Mesodermal cell (in vitro differentiated cells): ENCODE measurements at regions not wholly inside any gene's neighbourhood (a gene's known extent, or its start where the extent isn't known, plus 50 kb on each side); places are given as distances from the start of the nearest gene placed in this dataset.
"Not testable (repeated sequence)": the region's sequence is repeated elsewhere in the genome, so short reads cannot be mapped to it uniquely, and the experiment has no call there.

Experiments
- H3K27ac ChIP-seq: 2 replicates; pipeline ENCODE4 v1.7.0; 2013; ENCODE audit warnings: mild to moderate bottlenecking, low read depth, low read length, moderate library complexity; ENCODE audit not compliant: severe bottlenecking
- H3K36me3 ChIP-seq: 2 replicates; pipeline ENCODE4 v1.7.1; 2013; ENCODE audit warnings: mild to moderate bottlenecking, low read length, moderate library complexity; ENCODE audit not compliant: control insufficient read depth, insufficient read depth
- H3K4me1 ChIP-seq: one replicate; pipeline ENCODE4 v1.7.1; 2013; ENCODE audit warnings: mild to moderate bottlenecking, low read length; ENCODE audit not compliant: insufficient read depth, control insufficient read depth, poor library complexity, severe bottlenecking
- H3K4me3 ChIP-seq: 2 replicates; pipeline ENCODE4 v1.7.0; 2013; ENCODE audit warnings: low read length, control low read depth, mild to moderate bottlenecking; ENCODE audit not compliant: insufficient read depth, poor library complexity, severe bottlenecking; ENCODE audit errors: extremely low read depth
- H3K9me3 ChIP-seq: 2 replicates; pipeline ENCODE4 v1.7.1; 2013; ENCODE audit warnings: mild to moderate bottlenecking, low read length, moderate library complexity; ENCODE audit not compliant: control insufficient read depth
- WGBS, 2 experiments: methylation state at CpG; one replicate each; pipeline ENCODE4 v1.1.5; 2013; ENCODE audit warnings: missing lambda C conversion rate in 2 of 2; ENCODE audit not compliant: insufficient coverage in 2 of 2; 5-methylcytosine and 5-hydroxymethylcytosine counted together

DNA sequence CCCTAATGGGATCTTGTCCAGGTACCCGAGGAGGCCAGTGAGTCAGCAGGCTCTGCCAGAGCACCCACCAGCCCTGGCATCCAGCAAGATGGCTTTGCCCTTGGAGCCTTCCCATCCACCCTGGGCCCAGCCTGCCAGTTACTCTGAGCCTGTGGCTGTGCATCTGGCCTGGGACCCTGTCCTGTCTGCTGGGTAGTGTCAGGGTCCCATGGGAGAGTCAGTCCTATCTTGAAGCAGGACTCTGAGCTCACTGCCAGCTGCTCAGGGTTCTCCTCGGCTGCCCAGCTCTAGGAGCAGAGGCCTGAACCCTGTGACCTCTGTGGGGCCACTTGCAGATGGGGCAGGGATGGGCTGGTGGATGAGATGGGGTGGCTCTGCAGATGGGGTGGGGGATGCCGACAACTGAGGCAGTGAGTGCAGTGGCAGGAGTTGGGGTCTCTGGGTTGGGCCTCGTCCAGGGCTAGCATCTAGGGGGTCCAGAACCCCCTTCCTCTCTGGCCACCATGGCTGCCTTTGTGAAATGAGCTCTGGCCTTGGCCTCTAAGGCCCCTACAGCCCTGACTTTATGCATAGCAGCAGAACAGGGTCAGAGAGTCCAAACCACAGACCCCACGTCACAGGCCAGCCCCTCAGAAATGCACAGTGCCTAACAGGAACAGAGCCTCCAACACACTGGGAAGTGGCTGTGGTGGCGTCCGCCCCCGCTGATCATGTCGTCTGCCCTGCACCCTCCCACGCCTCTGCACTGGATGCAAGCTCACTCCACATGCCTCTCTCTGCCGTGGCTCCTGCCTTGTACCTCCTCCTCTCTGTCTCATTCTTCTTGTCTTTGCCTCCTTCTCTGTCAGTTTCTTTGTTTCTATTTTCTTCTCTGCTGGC is 88.1 kb upstream of the RET start:
- no peak overlapping the region for H3K4me3 ChIP-seq
- H3K27ac ChIP-seq, result no peak overlapping the region
- H3K36me3 ChIP-seq, result no peaks in the 10 kb centered on the region
- 73 to 87% methylated on average over 6 to 10 of the region's 11 CpGs for WGBS, 2 experiments
- peaks cover 3% of the 10 kb centered on the region for H3K4me1 ChIP-seq
- H3K9me3 ChIP-seq, result no peaks in the 10 kb centered on the region

DNA sequence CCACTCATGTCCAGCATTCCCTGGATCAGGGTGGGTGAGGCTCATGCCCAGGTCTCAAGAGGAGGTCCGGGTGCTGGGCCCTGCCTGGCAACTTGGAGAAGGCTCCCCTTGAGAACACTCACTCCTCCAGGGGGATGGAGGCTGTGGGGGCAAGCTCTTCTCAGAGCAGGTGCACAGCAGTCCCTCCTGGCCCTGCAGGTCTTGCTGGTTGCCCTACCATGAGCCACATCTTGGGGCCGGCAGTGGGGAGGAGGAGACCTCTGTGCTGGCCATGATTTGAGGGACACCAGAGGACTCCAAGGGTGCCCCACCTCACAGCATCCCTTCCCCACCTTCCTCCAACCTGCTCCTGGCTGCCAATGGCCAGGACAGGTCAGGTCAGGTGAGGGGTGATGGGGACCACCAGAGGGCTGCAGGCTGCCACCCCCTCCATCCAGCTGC is 87.4 kb upstream of the RET start:
- no peaks in the 10 kb centered on the region for H3K36me3 ChIP-seq
- 100% methylated on average over 1 of the region's 2 CpGs; no CpG with 5 or more reads in 1 of the 2 experiments for WGBS, 2 experiments
- no peak overlapping the region for H3K4me3 ChIP-seq
- H3K27ac ChIP-seq, result no peak overlapping the region
- H3K9me3 ChIP-seq, result no peaks in the 10 kb centered on the region
- H3K4me1 ChIP-seq, result peaks cover 3% of the 10 kb centered on the region

DNA sequence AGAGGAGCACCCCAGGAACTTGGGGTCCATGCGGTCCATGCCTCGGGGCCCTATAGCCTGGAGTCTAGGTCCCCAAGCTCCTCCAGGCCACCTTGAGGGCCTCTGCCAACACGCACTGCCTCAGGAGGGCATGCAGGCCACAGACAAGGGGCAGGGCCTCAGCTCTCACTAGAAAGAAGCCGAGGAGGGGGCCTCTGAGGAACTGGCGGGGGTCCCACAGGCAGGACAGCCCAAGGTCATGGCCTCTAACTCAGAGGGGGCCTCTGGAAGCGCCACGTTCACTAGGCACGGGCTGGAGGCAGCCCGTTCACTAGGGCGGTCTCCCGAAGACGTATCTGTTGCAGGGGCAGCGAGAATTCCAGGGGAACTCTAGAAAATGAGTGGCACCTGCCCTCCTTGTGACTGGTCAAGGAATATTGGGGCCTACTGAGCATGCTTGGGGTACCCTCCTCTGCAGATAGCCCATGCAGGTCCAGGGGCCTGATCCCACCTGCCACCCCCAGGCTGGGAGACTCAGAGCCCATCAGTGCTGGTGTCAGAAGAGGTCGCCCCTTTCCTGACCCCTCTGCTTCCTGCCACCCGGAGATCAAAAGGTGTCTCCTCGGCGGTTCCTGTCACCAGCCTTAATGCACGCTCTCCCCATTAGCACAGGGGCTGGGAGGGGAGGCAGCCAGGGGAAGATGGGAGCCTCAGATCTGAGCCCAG is 86.7 kb upstream of the RET start:
- 86 to 92% methylated on average over 12 to 17 of the region's 18 CpGs for WGBS, 2 experiments
- no peak overlapping the region for H3K27ac ChIP-seq
- H3K36me3 ChIP-seq, result no peaks in the 10 kb centered on the region
- no peak overlapping the region for H3K4me3 ChIP-seq
- no peaks in the 10 kb centered on the region for H3K9me3 ChIP-seq
- H3K4me1 ChIP-seq, result peaks cover 3% of the 10 kb centered on the region

DNA sequence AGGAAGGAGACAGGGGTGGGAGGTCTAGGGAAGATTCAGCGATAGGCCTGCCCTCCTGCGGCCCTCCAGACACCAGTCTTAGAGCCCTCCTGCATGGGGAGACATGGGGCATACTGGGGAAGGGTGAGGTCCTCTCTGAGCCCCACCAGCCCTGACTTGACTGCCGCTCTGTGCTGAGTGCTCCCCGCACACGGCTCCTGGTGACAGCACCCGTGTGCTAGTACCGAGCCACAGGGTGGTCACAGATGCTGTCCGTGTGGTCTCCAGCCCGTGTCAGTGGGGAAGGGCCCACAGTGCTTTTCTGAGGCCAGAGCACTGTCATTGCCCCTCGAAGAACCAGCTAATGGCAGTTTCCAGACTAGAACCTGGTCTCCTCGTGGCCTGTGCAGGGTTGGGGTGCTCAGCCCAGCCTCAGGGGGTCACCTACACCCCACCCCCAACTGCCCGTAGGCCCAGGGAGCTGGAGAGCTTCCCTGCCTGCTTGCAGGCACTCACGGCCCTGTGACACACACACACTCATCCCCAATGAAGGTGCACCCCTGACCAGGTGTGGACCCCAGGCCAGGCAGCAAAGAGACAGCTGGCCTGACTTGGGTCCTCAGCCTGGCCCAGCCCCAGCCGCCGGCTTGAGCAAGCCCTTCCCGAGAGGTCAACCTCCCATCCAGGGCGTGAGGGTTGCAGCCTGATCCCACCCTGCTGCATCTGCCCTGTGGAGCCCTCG is 86.0 kb upstream of the RET start:
- H3K36me3 ChIP-seq, result no peaks in the 10 kb centered on the region
- no peaks in the 10 kb centered on the region for H3K9me3 ChIP-seq
- WGBS, 2 experiments, result 90 to 91% methylated on average over 14 to 16 of the region's 18 CpGs
- H3K27ac ChIP-seq, result no peak overlapping the region
- no peak overlapping the region for H3K4me3 ChIP-seq
- H3K4me1 ChIP-seq, result peaks cover 3% of the 10 kb centered on the region

DNA sequence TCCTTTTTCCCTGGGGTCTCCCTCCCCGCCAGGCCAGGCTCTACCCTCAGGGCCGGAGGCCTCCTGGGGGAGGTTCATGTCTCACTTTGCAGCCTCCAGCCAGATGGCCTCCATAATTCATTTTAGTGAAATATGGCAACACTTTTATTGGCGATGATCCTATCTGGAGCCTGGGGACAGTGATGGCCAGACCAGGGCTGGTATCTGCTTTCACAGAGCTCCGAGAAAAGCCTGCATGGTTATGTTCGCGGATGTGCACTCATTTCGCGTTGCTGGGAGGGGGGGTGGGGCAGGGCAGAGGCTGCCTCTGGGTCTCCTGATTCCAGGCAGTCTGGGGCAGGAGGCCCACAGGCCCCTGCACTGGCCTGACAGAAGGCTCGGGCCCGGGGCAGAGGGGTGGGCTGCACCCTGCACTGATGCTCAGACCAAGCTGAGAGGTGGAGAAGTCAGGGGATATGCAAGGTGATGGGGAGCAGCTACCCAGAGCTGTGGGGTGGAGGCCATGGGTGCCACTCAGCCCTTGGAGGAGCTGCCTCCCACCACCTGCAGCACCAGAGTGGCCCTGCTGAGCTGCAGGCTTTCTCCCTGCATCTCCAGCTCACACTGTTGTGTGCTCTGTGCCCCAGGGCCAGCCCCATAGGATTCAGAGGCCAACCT is 85.3 kb upstream of the RET start:
- Histone ChIP-seq H3K4me3 (no peak overlapping the region), H3K36me3 (no peaks in the 10 kb centered on the region), H3K4me1 (peaks cover 3% of the 10 kb centered on the region), H3K9me3 (no peaks in the 10 kb centered on the region), H3K27ac (no peak overlapping the region)
- 89 to 93% methylated on average over 2 to 9 of the region's 10 CpGs for WGBS, 2 experiments

DNA sequence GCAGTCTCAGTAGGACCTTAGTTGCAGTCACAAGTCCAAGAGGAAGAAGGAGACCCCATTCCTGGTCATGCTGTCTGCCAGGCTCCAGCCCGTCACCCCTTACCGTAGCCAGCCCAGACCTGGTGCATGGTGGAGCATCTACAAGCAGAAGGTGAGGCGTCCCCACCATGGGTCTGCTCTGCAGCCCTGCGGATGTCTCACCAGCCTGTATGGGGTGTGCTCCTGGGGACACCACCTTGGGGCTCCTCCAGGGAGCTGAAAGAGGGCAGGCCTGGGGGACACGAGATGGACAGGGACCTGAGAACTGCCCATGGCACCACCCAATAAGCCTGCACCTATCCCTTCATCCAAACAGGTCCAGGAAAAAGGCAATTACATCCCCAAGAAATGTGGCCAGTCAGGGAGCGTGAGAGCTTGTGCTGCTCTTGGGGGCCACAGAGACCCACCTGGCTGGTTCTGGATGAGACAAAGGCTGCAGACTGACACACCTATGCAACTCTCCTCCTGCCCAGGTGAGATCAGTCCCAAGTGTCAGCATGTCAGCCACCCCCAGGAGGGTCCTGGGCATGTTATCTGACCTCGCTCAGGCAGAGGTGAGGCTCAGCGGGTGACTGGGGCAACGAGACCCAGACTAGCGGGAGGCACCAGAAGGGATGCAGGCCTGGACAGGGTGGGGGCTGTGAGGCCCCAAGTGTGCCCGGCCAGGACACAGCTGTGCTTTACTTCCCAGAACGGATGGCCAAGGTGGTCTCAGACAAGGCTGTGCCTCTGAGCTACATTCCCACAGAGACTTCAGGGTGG is 84.5 kb upstream of the RET start:
- Histone ChIP-seq H3K9me3 (no peaks in the 10 kb centered on the region), H3K36me3 (no peaks in the 10 kb centered on the region), H3K4me1 (peaks cover 3% of the 10 kb centered on the region), H3K4me3 (no peak overlapping the region), H3K27ac (no peak overlapping the region)
- WGBS, 2 experiments, result 92 to 93% methylated on average over 9 to 12 of the region's 12 CpGs

DNA sequence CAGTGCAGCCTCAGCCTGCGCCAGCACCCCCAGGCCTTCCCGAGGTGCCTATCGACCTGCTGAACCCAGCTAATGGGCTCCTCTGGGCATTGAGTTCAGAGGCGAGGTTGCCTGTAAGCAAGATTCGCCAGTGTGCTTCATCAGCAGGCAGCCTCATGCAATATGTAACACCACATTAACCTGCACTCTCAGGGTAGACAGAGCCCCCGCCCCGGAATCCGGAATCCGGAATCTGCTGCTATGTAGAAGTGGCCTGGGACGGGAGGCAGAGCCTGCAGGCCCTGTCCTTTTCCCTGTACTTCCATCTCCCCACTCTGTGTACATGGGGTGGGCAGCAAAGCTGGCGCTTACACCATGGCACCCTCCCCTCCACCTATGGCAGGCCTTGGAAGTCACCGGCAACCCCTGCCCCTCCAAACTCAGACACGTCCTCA is 83.9 kb upstream of the RET start:
- H3K27ac ChIP-seq, result no peak overlapping the region
- H3K4me1 ChIP-seq, result peaks cover 3% of the 10 kb centered on the region
- WGBS, 2 experiments, result 91% methylated on average over 7 to 12 of the region's 13 CpGs
- H3K9me3 ChIP-seq, result no peaks in the 10 kb centered on the region
- no peaks in the 10 kb centered on the region for H3K36me3 ChIP-seq
- H3K4me3 ChIP-seq, result no peak overlapping the region

DNA sequence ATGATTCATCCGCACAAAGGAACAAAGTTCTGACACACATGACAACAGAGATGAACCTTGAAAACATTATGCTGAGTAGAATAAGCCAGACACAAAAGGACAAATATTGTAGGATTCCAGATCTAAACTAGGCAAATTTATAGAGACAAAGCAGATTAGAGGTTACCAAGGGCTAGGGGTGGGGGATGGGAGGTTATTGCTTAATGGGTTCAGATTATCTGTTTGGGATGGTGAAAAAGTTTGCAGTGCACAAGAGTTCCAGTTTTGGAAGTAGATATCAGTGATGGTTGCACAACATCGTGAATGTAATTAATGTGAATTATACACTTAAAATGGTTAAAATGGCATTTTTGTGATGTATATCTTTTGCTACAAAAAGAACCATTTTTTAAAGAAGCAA is 82.0 kb upstream of the RET start:
- WGBS, 2 experiments, result no CpG with 5 or more reads among the region's 2 CpGs
- H3K9me3 ChIP-seq, H3K36me3 ChIP-seq, H3K27ac ChIP-seq, H3K4me1 ChIP-seq, H3K4me3 ChIP-seq: not testable (repeated sequence)

DNA sequence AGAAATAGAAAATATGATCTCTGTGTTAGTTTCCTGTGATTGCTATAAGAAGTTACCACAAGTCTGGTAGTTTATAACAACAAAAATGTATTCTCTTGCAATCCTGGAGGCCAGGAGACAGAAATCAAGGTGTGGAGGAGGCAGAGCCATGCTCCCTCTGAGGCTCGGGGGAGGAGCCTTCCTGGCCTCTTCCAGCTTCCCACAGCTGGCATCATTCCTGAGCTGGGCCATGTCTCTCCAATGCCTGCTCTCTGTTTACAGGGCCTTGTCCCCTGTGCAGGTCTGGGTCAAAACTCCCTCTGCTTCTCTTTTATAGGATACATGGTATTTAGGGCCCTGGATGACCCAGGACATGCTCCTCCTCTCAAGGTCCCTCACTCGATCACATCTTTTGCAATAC is 81.3 kb upstream of the RET start:
- H3K4me3 ChIP-seq, result no peak overlapping the region
- no peaks in the 10 kb centered on the region for H3K36me3 ChIP-seq
- H3K4me1 ChIP-seq, result no peaks in the 10 kb centered on the region
- 89 to 100% methylated on average over 1 of the region's 2 CpGs for WGBS, 2 experiments
- no peaks in the 10 kb centered on the region for H3K9me3 ChIP-seq
- no peak overlapping the region for H3K27ac ChIP-seq

DNA sequence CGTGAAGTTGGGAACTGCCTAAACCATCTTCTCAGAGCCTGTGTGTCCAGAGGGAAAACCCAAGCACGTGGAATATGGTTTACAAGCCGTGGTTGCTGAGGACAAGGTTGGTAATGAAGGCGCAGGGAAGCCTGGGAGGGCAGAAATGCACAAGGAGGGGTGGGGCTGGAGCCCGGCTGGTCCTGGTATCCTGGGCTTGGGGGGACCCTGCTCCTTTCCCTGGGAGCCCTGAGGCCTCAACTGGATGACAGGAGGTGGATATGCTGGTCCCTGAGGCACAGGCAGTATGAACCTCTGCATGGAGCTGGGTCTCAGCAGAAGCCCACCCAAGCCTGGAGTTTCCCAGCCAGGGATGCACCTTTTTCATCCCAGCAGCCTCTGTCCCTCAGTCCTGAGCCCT is 80.3 kb upstream of the RET start:
- Histone ChIP-seq H3K4me3 (no peak overlapping the region), H3K4me1 (no peaks in the 10 kb centered on the region), H3K9me3 (no peaks in the 10 kb centered on the region), H3K36me3 (no peaks in the 10 kb centered on the region), H3K27ac (no peak overlapping the region)
- 76 to 78% methylated on average over 4 to 5 of the region's 5 CpGs for WGBS, 2 experiments
